ENCODE measurements at regions not wholly inside any gene's neighbourhood (a gene's known extent, or its start where the extent isn't known, plus 50 kb on each side); places are given as distances from the start of the nearest gene placed in this dataset.
A peak's percentile ranks its signal among the peaks of the same experiment; 100 is the strongest.

DNA sequence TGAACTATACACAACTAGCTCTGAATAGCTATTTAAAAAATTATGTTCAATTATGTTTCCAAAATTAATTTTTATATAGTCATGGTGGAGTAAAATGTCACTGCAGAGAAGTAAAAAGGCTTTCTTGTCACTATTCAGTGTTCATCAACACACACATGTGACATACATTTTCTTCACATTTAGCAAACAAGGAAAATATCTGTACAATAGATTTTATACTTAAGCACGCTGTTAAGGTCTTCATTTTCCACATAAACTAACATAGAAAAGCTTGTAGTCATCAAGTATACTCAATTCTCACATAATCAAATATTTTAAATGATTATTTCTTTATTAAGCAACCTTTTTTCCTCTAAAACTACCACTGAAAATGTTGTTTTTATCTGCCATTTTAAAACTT, 141.2 kb upstream of the DIO2 start:
- intact Hi-C loops (cut with DNase I; ENCODE audit: low total_unique reads): no loop called here
- TF ChIP-seq EP300 (IDR thresholded peaks at IDR 0.05): no peak
- TF ChIP-seq POLR2A (IDR thresholded peaks at IDR 0.05): no peak
- TF ChIP-seq, protein P1, sequence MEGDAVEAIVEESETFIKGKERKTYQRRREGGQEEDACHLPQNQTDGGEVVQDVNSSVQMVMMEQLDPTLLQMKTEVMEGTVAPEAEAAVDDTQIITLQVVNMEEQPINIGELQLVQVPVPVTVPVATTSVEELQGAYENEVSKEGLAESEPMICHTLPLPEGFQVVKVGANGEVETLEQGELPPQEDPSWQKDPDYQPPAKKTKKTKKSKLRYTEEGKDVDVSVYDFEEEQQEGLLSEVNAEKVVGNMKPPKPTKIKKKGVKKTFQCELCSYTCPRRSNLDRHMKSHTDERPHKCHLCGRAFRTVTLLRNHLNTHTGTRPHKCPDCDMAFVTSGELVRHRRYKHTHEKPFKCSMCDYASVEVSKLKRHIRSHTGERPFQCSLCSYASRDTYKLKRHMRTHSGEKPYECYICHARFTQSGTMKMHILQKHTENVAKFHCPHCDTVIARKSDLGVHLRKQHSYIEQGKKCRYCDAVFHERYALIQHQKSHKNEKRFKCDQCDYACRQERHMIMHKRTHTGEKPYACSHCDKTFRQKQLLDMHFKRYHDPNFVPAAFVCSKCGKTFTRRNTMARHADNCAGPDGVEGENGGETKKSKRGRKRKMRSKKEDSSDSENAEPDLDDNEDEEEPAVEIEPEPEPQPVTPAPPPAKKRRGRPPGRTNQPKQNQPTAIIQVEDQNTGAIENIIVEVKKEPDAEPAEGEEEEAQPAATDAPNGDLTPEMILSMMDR (IDR thresholded peaks at IDR 0.05): no peak
- no peak for TF ChIP-seq POLR2AphosphoS5 (IDR thresholded peaks at IDR 0.05)
- H3K27ac ChIP-seq: no peak overlapping the region
- H3K36me3 ChIP-seq: no peaks in the 10 kb centered on the region
- H3K4me1 ChIP-seq: no peaks in the 10 kb centered on the region
- no peak for DNase-seq
- no peak overlapping the region for H3K4me3 ChIP-seq
- no peaks in the 10 kb centered on the region for H3K27me3 ChIP-seq
- no peaks in the 10 kb centered on the region for H3K9me3 ChIP-seq
- 85 to 94% (median 91%) methylated on average over 1 of the region's 1 CpG for WGBS, 5 donors

DNA sequence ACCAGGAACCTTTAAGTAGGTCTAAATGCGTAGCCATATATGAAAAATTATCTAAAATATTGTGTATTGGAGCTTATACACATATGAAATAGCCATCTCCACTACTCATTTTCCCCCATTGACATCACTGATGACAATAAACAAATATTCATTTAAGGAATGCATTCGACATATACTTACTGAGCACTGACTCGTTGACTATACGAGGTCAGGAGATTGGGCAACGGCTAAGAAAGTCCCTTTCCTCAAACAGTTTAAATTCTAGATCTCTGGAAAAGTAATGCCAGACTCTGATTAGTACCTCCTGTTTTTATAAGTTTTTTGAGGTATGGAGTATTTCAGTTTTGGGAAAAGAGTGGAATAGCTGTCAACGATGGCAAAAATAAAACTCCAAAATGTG, 139.4 kb upstream of the DIO2 start:
- no peak overlapping the region for H3K27ac ChIP-seq
- no peaks in the 10 kb centered on the region for H3K27me3 ChIP-seq
- H3K9me3 ChIP-seq: no peaks in the 10 kb centered on the region
- no peaks in the 10 kb centered on the region for H3K4me1 ChIP-seq
- no peak for DNase-seq
- TF ChIP-seq EP300 (IDR thresholded peaks at IDR 0.05) (no peak), POLR2AphosphoS5 (IDR thresholded peaks at IDR 0.05) (no peak), POLR2A (IDR thresholded peaks at IDR 0.05) (no peak)
- TF ChIP-seq, protein P1 (IDR thresholded peaks at IDR 0.05): no peak
- intact Hi-C loops (cut with DNase I; ENCODE audit: low total_unique reads): no loop called here
- no peak overlapping the region for H3K4me3 ChIP-seq
- 69 to 88% (median 82%) methylated on average over 6 of the region's 6 CpGs for WGBS, 5 donors
- no peaks in the 10 kb centered on the region for H3K36me3 ChIP-seq

GRCh38 chr14:80346395-80346794, 135.1 kb upstream of the DIO2 start:
- DNase-seq: peak in 1 of 2 donors; percentile 3
- Histone ChIP-seq H3K27ac (no peak overlapping the region), H3K4me3 (no peak overlapping the region), H3K36me3 (no peaks in the 10 kb centered on the region), H3K27me3 (no peaks in the 10 kb centered on the region), H3K4me1 (no peaks in the 10 kb centered on the region), H3K9me3 (no peaks in the 10 kb centered on the region)
- TF ChIP-seq, protein P1 (IDR thresholded peaks at IDR 0.05): no peak
- TF ChIP-seq POLR2A (IDR thresholded peaks at IDR 0.05): no peak
- TF ChIP-seq EP300 (IDR thresholded peaks at IDR 0.05): no peak
- no peak for TF ChIP-seq POLR2AphosphoS5 (IDR thresholded peaks at IDR 0.05)
- intact Hi-C loops (cut with DNase I; ENCODE audit: low total_unique reads): no loop called here
- WGBS, 5 donors: 44 to 74% (median 57%) methylated on average over 2 of the region's 2 CpGs

GRCh38 chr14:80344208-80344607, 132.9 kb upstream of the DIO2 start:
- intact Hi-C loops (cut with DNase I; ENCODE audit: low total_unique reads): no loop called here
- WGBS, 5 donors: 70 to 91% (median 84%) methylated on average over 1 of the region's 1 CpG
- TF ChIP-seq EP300 (IDR thresholded peaks at IDR 0.05) (no peak), POLR2A (IDR thresholded peaks at IDR 0.05) (no peak), POLR2AphosphoS5 (IDR thresholded peaks at IDR 0.05) (no peak)
- TF ChIP-seq, protein P1 (IDR thresholded peaks at IDR 0.05): no peak
- no peak for DNase-seq
- Histone ChIP-seq H3K4me1 (no peaks in the 10 kb centered on the region), H3K9me3 (no peaks in the 10 kb centered on the region), H3K27me3 (no peaks in the 10 kb centered on the region), H3K4me3 (no peak overlapping the region), H3K36me3 (no peaks in the 10 kb centered on the region), H3K27ac (no peak overlapping the region)

Data from stomach (tissue), 8 donors.